K562 (cell line): ENCODE measurements at regions not wholly inside any gene's neighbourhood (a gene's known extent, or its start where the extent isn't known, plus 50 kb on each side); places are given as distances from the start of the nearest gene placed in this dataset.

Experiments
- DNMT1 ChIP-seq: fragments of 450-650 bp; IDR thresholded peaks from 2 replicates; pipeline ENCODE4 v1.6.1; 2016; ENCODE audit warnings: antibody characterized with exemption, mild to moderate bottlenecking
- HMGXB4 ChIP-seq: sonication (generic); formaldehyde crosslinking; IDR thresholded peaks from 2 replicates; pipeline ENCODE4 v1.8.1; 2023; ENCODE audit warnings: mild to moderate bottlenecking, missing genetic modification reagents
- KHSRP ChIP-seq: fragments of 450-650 bp; IDR thresholded peaks from 2 replicates; pipeline ENCODE4 v1.6.1; 2017
- MYC ChIP-seq, 2 experiments: fragments of 250-450 bp in 1 of 2; sonication (Bioruptor Pico) in 1 of 2; IDR thresholded peaks; 2 replicates each; pipeline versions ENCODE4 v1.5.1 to v1.6.1; 2012 to 2021; ENCODE audit warnings: low read depth in 2 of 2, borderline replicate concordance in 1 of 2, improper control_type of control experiment in 1 of 2, low read length in 1 of 2, mild to moderate bottlenecking in 1 of 2, moderate library complexity in 1 of 2
- RAD21 ChIP-seq, 2 experiments: fragments of 250-450 bp in 1 of 2; fragments of 450-650 bp in 1 of 2; sonication (Bioruptor Pico) in 1 of 2; formaldehyde crosslinking in 1 of 2; IDR thresholded peaks in 1 of 2; conservative IDR thresholded peaks in 1 of 2; 2 replicates each; pipeline versions ENCODE4 v1.4.0 to v1.8.0; 2020 to 2022; ENCODE audit warnings: mild to moderate bottlenecking in 2 of 2, moderate library complexity in 1 of 2
- ZNF224 ChIP-seq: sonication (generic); formaldehyde crosslinking; IDR thresholded peaks from 2 replicates; pipeline ENCODE4 v1.8.0; 2022; ENCODE audit warnings: mild to moderate bottlenecking, missing genetic modification reagents
- ZNF398 ChIP-seq: fragments of 250-450 bp; sonication (Bioruptor Pico); IDR thresholded peaks from 2 replicates; pipeline ENCODE4 v1.8.0; 2021; ENCODE audit warnings: moderate library complexity, mild to moderate bottlenecking, inconsistent platforms

- no peak for TF ChIP-seq DNMT1
- TF ChIP-seq HMGXB4: no peak
- no peak for TF ChIP-seq RAD21 (CRISPR knock-in tag; conservative IDR thresholded peaks at IDR 0.05 in 1 of 2, IDR thresholded peaks at IDR 0.05 in 1 of 2)
- no peak for TF ChIP-seq ZNF398
- TF ChIP-seq ZNF224 (CRISPR knock-in tag): no peak
- TF ChIP-seq KHSRP: no peak
- no peak for TF ChIP-seq MYC (IDR thresholded peaks at IDR 0.05; ENCODE audit: low read depth, low read length)
- TF ChIP-seq MYC (CRISPR knock-in tag; IDR thresholded peaks at IDR 0.05; ENCODE audit: borderline replicate concordance, low read depth): no peak
Observed at GRCh38 chr5:28156981-28157380, 1118.6 kb upstream of the CDH9 start.
